Transverse colon (tissue), 4 donors: ENCODE measurements at regions not wholly inside any gene's neighbourhood (a gene's known extent, or its start where the extent isn't known, plus 50 kb on each side); places are given as distances from the start of the nearest gene placed in this dataset.

ENCODE experiments used
- DNase-seq: peaks from one replicate; pipeline ENCODE4 v3.0.0-alpha.2; 2019
- H3K27ac ChIP-seq, 4 donors: fragments of 200-600 bp; sonication (generic); 2 replicates each; pipeline ENCODE4 v1.5.1; 2016 to 2018; ENCODE audit warnings: inconsistent platforms in 4 of 4
- H3K27me3 ChIP-seq: fragments of 200-600 bp; sonication (generic); 2 replicates; pipeline ENCODE4 v1.5.1; 2017; ENCODE audit warnings: inconsistent platforms
- H3K36me3 ChIP-seq, 4 donors: fragments of 200-600 bp; sonication (generic); 2 replicates each; pipeline ENCODE4 v1.5.1; 2017 to 2019; ENCODE audit warnings: inconsistent platforms in 4 of 4
- H3K4me1 ChIP-seq, 4 donors: fragments of 200-600 bp; sonication (generic); 2 replicates each; pipeline ENCODE4 v1.5.1; 2017 to 2020; ENCODE audit warnings: inconsistent platforms in 4 of 4
- H3K4me3 ChIP-seq, 4 donors: fragments of 200-600 bp; sonication (generic); 1 replicate in 1 of 4; 2 replicates in 3 of 4; pipeline versions ENCODE4 v1.5.1 to v1.6.1; 2017 to 2019; ENCODE audit warnings: inconsistent platforms in 4 of 4
- H3K9me3 ChIP-seq, 2 donors: fragments of 200-600 bp; sonication (generic); 2 replicates each; pipeline ENCODE4 v1.5.1; 2017 to 2019; ENCODE audit warnings: inconsistent platforms in 2 of 2
- EP300 ChIP-seq: sonication (generic); formaldehyde crosslinking; IDR thresholded peaks from one replicate; pipeline ENCODE4 v1.6.1; 2017; ENCODE audit warnings: antibody characterized with exemption, low read depth
- POLR2A ChIP-seq: fragments of 450-650 bp; IDR thresholded peaks from one replicate; pipeline ENCODE4 v1.6.1; 2016; ENCODE audit warnings: antibody characterized with exemption, mild to moderate bottlenecking, moderate library complexity
- POLR2AphosphoS5 ChIP-seq, 3 donors: sonication (generic); formaldehyde crosslinking; IDR thresholded peaks; one replicate each; pipeline ENCODE4 v1.6.1; 2016; ENCODE audit warnings: antibody characterized with exemption in 3 of 3
- WGBS, 2 donors: methylation state at CpG; one replicate each; pipeline ENCODE4 v1.1.5; 2018; ENCODE audit warnings: low coverage in 1 of 2; 5-methylcytosine and 5-hydroxymethylcytosine counted together
- in situ Hi-C, 4 donors: fragments of 200-750 bp; cut with MboI; loops; one replicate each; pipeline versions ENCODE4 v1.15.0 to v1.15.1; 2017; ENCODE audit warnings: low sequenced_read_pairs in 3 of 4, low pct_ligation_motif_present in 1 of 4, low pct_unique_long_range_greater_than_20kb in 1 of 4
- intact Hi-C: fragments of 100-400 bp; cut with DNase I; formaldehyde crosslinking; loops from one replicate; pipeline ENCODE4 v1.15.1; 2023; ENCODE audit warnings: low total_unique reads
- TF ChIP-seq, protein P1 (sequence below), 5 experiments: fragments of 200-600 bp in 3 of 5; fragments of 450-650 bp in 2 of 5; sonication (generic) in 3 of 5; IDR thresholded peaks; 1 replicate in 2 of 5; 2 replicates in 3 of 5; pipeline ENCODE4 v1.5.1; 2016 to 2017; ENCODE audit warnings: antibody characterized with exemption in 5 of 5, inconsistent platforms in 3 of 5, mild to moderate bottlenecking in 2 of 5, moderate library complexity in 1 of 5

DNA sequence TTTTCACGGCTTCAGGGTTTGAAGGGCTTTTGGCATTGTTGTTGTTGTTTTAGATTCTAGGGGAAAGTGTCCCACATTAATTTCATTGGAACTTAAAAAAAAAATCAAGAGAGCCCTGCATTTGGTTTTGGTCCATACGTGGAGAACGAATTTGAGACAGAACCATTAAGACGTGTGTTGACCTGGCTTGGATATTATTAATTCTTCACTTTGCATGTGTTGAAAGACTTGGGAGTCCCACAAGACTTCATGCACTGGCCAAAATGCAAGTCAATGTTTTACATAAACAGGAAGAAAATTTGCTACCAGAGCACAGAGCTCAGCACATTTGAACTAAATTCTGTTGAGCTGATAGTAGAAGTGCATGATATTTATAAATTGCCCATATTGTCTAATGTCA is 761.2 kb upstream of the ACVR2A start:
- 81 to 83% methylated on average over 4 of the region's 4 CpGs for WGBS, 2 donors
- in situ Hi-C loops (loop anchor here in 2 of 4 donors (10.0 to 25.0 kb wide), 2 partner anchors 811 to 829 kb away; no protein-coding TSS in a partner anchor), intact Hi-C loops (no loop called here)

GRCh38 chr2:147082850-147083522 is 761.8 kb upstream of the ACVR2A start:
- 54 to 55% methylated on average over 3 of the region's 3 CpGs for WGBS, 2 donors
- H3K9me3 ChIP-seq, result no peaks in the 10 kb centered on the region
- H3K4me1 ChIP-seq, result no peaks in the 10 kb centered on the region
- in situ Hi-C loops (loop anchor here in 2 of 4 donors (10.0 to 25.0 kb wide), 2 partner anchors 812 to 829 kb away; no protein-coding TSS in a partner anchor), intact Hi-C loops (no loop called here)
- no peak overlapping the region for H3K27ac ChIP-seq
- H3K36me3 ChIP-seq, result no peaks in the 10 kb centered on the region
- no peaks in the 10 kb centered on the region for H3K27me3 ChIP-seq
- H3K4me3 ChIP-seq, result no peak overlapping the region
- TF ChIP-seq POLR2A (no peak), POLR2AphosphoS5 (IDR thresholded peaks at IDR 0.05) (no peak), EP300 (no peak)
- TF ChIP-seq, protein P1, sequence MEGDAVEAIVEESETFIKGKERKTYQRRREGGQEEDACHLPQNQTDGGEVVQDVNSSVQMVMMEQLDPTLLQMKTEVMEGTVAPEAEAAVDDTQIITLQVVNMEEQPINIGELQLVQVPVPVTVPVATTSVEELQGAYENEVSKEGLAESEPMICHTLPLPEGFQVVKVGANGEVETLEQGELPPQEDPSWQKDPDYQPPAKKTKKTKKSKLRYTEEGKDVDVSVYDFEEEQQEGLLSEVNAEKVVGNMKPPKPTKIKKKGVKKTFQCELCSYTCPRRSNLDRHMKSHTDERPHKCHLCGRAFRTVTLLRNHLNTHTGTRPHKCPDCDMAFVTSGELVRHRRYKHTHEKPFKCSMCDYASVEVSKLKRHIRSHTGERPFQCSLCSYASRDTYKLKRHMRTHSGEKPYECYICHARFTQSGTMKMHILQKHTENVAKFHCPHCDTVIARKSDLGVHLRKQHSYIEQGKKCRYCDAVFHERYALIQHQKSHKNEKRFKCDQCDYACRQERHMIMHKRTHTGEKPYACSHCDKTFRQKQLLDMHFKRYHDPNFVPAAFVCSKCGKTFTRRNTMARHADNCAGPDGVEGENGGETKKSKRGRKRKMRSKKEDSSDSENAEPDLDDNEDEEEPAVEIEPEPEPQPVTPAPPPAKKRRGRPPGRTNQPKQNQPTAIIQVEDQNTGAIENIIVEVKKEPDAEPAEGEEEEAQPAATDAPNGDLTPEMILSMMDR (IDR thresholded peaks at IDR 0.05), result peak; percentile 79 to 90 (median 83)
- peak; percentile 43 for DNase-seq

More for the DNA sequence above, 761.2 kb upstream of the ACVR2A start:
- no peak for DNase-seq
- no peaks in the 10 kb centered on the region for H3K4me1 ChIP-seq
- H3K36me3 ChIP-seq, result no peaks in the 10 kb centered on the region
- no peak overlapping the region for H3K4me3 ChIP-seq
- no peaks in the 10 kb centered on the region for H3K27me3 ChIP-seq
- H3K9me3 ChIP-seq, result no peaks in the 10 kb centered on the region
- H3K27ac ChIP-seq, result no peak overlapping the region
- no peak for TF ChIP-seq POLR2AphosphoS5 (IDR thresholded peaks at IDR 0.05)
- TF ChIP-seq, protein P1 (IDR thresholded peaks at IDR 0.05), result no peak
- TF ChIP-seq POLR2A, result no peak
- TF ChIP-seq EP300, result no peak

DNA sequence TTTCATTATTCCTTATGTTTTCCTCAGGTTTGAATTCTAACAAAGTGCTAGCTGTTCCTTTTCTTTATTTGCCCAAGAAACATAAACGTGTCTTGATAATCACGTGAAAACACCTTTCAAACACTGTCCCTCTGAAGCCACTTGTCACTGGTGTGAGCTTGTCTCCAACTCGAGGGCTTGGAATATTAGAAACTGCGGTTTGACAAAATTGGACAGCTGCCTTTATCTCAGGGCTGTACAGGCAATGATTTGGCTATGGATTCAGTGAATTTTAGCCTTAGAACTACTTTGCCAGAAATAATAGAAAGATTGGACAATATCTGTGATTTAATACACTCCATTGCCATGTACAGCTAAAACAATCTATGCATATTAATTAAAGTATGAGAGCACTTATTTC is 763.0 kb upstream of the ACVR2A start:
- TF ChIP-seq POLR2AphosphoS5 (IDR thresholded peaks at IDR 0.05) (no peak), POLR2A (no peak), EP300 (no peak)
- TF ChIP-seq, protein P1 (IDR thresholded peaks at IDR 0.05), result no peak
- intact Hi-C loops (no loop called here), in situ Hi-C loops (loop anchor here in 2 of 4 donors (10.0 to 25.0 kb wide), 2 partner anchors 813 to 830 kb away; no protein-coding TSS in a partner anchor)
- Histone ChIP-seq H3K36me3 (no peaks in the 10 kb centered on the region), H3K27me3 (no peaks in the 10 kb centered on the region), H3K9me3 (no peaks in the 10 kb centered on the region), H3K4me1 (no peaks in the 10 kb centered on the region), H3K4me3 (no peak overlapping the region), H3K27ac (no peak overlapping the region)
- WGBS, 2 donors, result 67 to 81% methylated on average over 4 of the region's 4 CpGs
- DNase-seq, result no peak

- Histone ChIP-seq H3K4me1 (no peaks in the 10 kb centered on the region), H3K9me3 (no peaks in the 10 kb centered on the region), H3K36me3 (no peaks in the 10 kb centered on the region), H3K4me3 (no peak overlapping the region), H3K27ac (no peak overlapping the region), H3K27me3 (no peaks in the 10 kb centered on the region)
- 69% methylated on average over 2 of the region's 2 CpGs for WGBS, 2 donors
- intact Hi-C loops, result no loop called here
- TF ChIP-seq POLR2A (no peak), POLR2AphosphoS5 (IDR thresholded peaks at IDR 0.05) (no peak), EP300 (no peak)
- TF ChIP-seq, protein P1 (IDR thresholded peaks at IDR 0.05), result no peak
- no peak for DNase-seq
- in situ Hi-C loops, result loop anchor here in 1 of 4 donors (25.0 kb wide), 1 partner anchor 836 kb away; no protein-coding TSS in a partner anchor
Observed at GRCh38 chr2:147076634-147077033, 768.2 kb upstream of the ACVR2A start.
